BE2C (cell line): ENCODE measurements at regions not wholly inside any gene's neighbourhood (a gene's known extent, or its start where the extent isn't known, plus 50 kb on each side); places are given as distances from the start of the nearest gene placed in this dataset.

Source experiments
- DNase-seq: peaks from one replicate; pipeline ENCODE4 v3.0.0-alpha.2; 2020
- H3K27me3 ChIP-seq: fragments of 250-450 bp; sonication (Bioruptor Pico); 2 replicates; pipeline ENCODE4 v1.5.1; 2020; ENCODE audit warnings: mild to moderate bottlenecking
- H3K36me3 ChIP-seq: fragments of 250-450 bp; sonication (Bioruptor Pico); 2 replicates; pipeline ENCODE4 v1.5.1; 2020; ENCODE audit warnings: mild to moderate bottlenecking
- H3K4me1 ChIP-seq: fragments of 250-450 bp; sonication (Bioruptor Pico); 2 replicates; pipeline ENCODE4 v1.5.1; 2020
- H3K4me3 ChIP-seq: 2 replicates; pipeline ENCODE4 v1.5.1; 2011; ENCODE audit warnings: low read depth, low read length
- H3K9me3 ChIP-seq: fragments of 250-450 bp; sonication (Bioruptor Pico); 2 replicates; pipeline ENCODE4 v1.5.1; 2020
- CTCF ChIP-seq: IDR thresholded peaks from 2 replicates; pipeline ENCODE4 v1.5.1; 2012; ENCODE audit warnings: mild to moderate bottlenecking, low read depth, low read length

- Histone ChIP-seq H3K27me3 (no peaks in the 10 kb centered on the region), H3K36me3 (no peaks in the 10 kb centered on the region), H3K4me1 (no peaks in the 10 kb centered on the region), H3K4me3 (no peak overlapping the region), H3K9me3 (no peaks in the 10 kb centered on the region)
- no peak for TF ChIP-seq CTCF
- DNase-seq, result no peak
These were observed 952.6 kb upstream of the MAP3K7 start for GRCh38 chr6:91539456-91539855.

GRCh38 chr6:91538622-91539021 is 951.8 kb upstream of the MAP3K7 start:
- no peaks in the 10 kb centered on the region for H3K4me1 ChIP-seq
- H3K4me3 ChIP-seq, result no peak overlapping the region
- H3K36me3 ChIP-seq, result no peaks in the 10 kb centered on the region
- H3K9me3 ChIP-seq, result no peaks in the 10 kb centered on the region
- no peaks in the 10 kb centered on the region for H3K27me3 ChIP-seq
- TF ChIP-seq CTCF, result no peak
- no peak for DNase-seq

- no peaks in the 10 kb centered on the region for H3K4me1 ChIP-seq
- no peak for TF ChIP-seq CTCF
- H3K4me3 ChIP-seq, result no peak overlapping the region
- no peaks in the 10 kb centered on the region for H3K36me3 ChIP-seq
- H3K27me3 ChIP-seq, result no peaks in the 10 kb centered on the region
- DNase-seq, result no peak
- no peaks in the 10 kb centered on the region for H3K9me3 ChIP-seq
These were observed 947.7 kb upstream of the MAP3K7 start for GRCh38 chr6:91534614-91535013.

- H3K27me3 ChIP-seq, result no peaks in the 10 kb centered on the region
- no peaks in the 10 kb centered on the region for H3K9me3 ChIP-seq
- H3K4me3 ChIP-seq, result no peak overlapping the region
- no peak for DNase-seq
- H3K4me1 ChIP-seq, result no peaks in the 10 kb centered on the region
- no peak for TF ChIP-seq CTCF
- H3K36me3 ChIP-seq, result no peaks in the 10 kb centered on the region
These were observed 936.6 kb upstream of the MAP3K7 start for GRCh38 chr6:91523511-91523910.

GRCh38 chr6:91521999-91522398 is 935.1 kb upstream of the MAP3K7 start:
- no peak for DNase-seq
- no peak for TF ChIP-seq CTCF
- Histone ChIP-seq H3K27me3 (no peaks in the 10 kb centered on the region), H3K9me3 (no peaks in the 10 kb centered on the region), H3K4me3 (no peak overlapping the region), H3K36me3 (no peaks in the 10 kb centered on the region), H3K4me1 (no peaks in the 10 kb centered on the region)

GRCh38 chr6:91509711-91510110 is 922.8 kb upstream of the MAP3K7 start:
- no peaks in the 10 kb centered on the region for H3K36me3 ChIP-seq
- DNase-seq, result no peak
- no peak for TF ChIP-seq CTCF
- no peaks in the 10 kb centered on the region for H3K4me1 ChIP-seq
- no peak overlapping the region for H3K4me3 ChIP-seq
- no peaks in the 10 kb centered on the region for H3K9me3 ChIP-seq
- no peaks in the 10 kb centered on the region for H3K27me3 ChIP-seq
